SK-N-SH (cell line): ENCODE measurements at regions not wholly inside any gene's neighbourhood (a gene's known extent, or its start where the extent isn't known, plus 50 kb on each side); places are given as distances from the start of the nearest gene placed in this dataset.
"Not testable (repeated sequence)": the region's sequence is repeated elsewhere in the genome, so short reads cannot be mapped to it uniquely, and the experiment has no call there.

Experiments used
- CTCF ChIP-seq: fragments of 200-600 bp; sonication (generic); IDR thresholded peaks from 2 replicates; pipeline ENCODE4 v1.6.1; 2017; ENCODE audit warnings: antibody characterized with exemption, mild to moderate bottlenecking, moderate library complexity
- EZH2phosphoT487 ChIP-seq: fragments of 200-600 bp; sonication (generic); IDR thresholded peaks from 2 replicates; pipeline ENCODE4 v1.6.1; 2017; ENCODE audit warnings: low read depth, mixed run types, mild to moderate bottlenecking, antibody characterized with exemption, moderate library complexity, borderline replicate concordance
- POLR2AphosphoS5 ChIP-seq: IDR thresholded peaks from 2 replicates; pipeline ENCODE4 v1.6.1; 2012; ENCODE audit warnings: low read depth, low read length
- RCOR1 ChIP-seq: fragments of 150-350 bp; IDR thresholded peaks from 2 replicates; pipeline ENCODE4 v1.6.1; 2017; ENCODE audit warnings: antibody characterized with exemption, low read length
- RXRA ChIP-seq: IDR thresholded peaks from 2 replicates; pipeline ENCODE4 v1.4.0; 2012; ENCODE audit warnings: low read depth, mild to moderate bottlenecking, borderline replicate concordance

- TF ChIP-seq EZH2phosphoT487, RXRA, POLR2AphosphoS5, CTCF, RCOR1: not testable (repeated sequence)
Measured at GRCh38 chr17:20670506-20670905, 91.0 kb downstream of the CDRT15L2 start.
